Osteocyte (in vitro differentiated cells): ENCODE measurements at regions not wholly inside any gene's neighbourhood (a gene's known extent, or its start where the extent isn't known, plus 50 kb on each side); places are given as distances from the start of the nearest gene placed in this dataset.

ENCODE experiments used
- DNase-seq: peaks from one replicate; pipeline ENCODE4 v3.0.0; 2021; ENCODE audit warnings: mixed read lengths; ENCODE audit not compliant: unreplicated experiment; ENCODE audit errors: extremely low spot score
- H3K27ac Mint-ChIP-seq: one replicate; pipeline ENCODE4 v1.8.0; 2021; ENCODE audit warnings: mild to moderate bottlenecking, mixed read lengths; ENCODE audit not compliant: unreplicated experiment
- H3K27me3 Mint-ChIP-seq: one replicate; pipeline ENCODE4 v1.8.0; 2021; ENCODE audit warnings: mixed read lengths; ENCODE audit not compliant: unreplicated experiment
- H3K36me3 Mint-ChIP-seq: one replicate; pipeline ENCODE4 v1.8.0; 2021; ENCODE audit warnings: mixed read lengths; ENCODE audit not compliant: unreplicated experiment
- H3K4me1 Mint-ChIP-seq: one replicate; pipeline ENCODE4 v1.8.0; 2021; ENCODE audit warnings: mixed read lengths; ENCODE audit not compliant: unreplicated experiment
- H3K4me3 Mint-ChIP-seq: one replicate; pipeline ENCODE4 v1.8.0; 2021; ENCODE audit warnings: mild to moderate bottlenecking, moderate library complexity, mixed read lengths; ENCODE audit not compliant: unreplicated experiment
- H3K9me3 Mint-ChIP-seq: one replicate; pipeline ENCODE4 v1.8.0; 2021; ENCODE audit warnings: mixed read lengths; ENCODE audit not compliant: unreplicated experiment
- CTCF ChIP-seq: fragments of 200-600 bp; sonication (generic); IDR thresholded peaks from 2 replicates; pipeline ENCODE4 v1.5.0; 2021; ENCODE audit warnings: antibody characterized with exemption, mild to moderate bottlenecking, moderate library complexity

GRCh38 chr14:104287301-104288009 is 149.1 kb downstream of the KIF26A start:
- DNase-seq: no peak
- Mint-ChIP-seq H3K27ac (no peak overlapping the region), H3K9me3 (no peaks in the 10 kb centered on the region), H3K27me3 (no peaks in the 10 kb centered on the region), H3K4me3 (no peak overlapping the region), H3K4me1 (no peaks in the 10 kb centered on the region), H3K36me3 (no peaks in the 10 kb centered on the region)
- no peak for TF ChIP-seq CTCF

- Mint-ChIP-seq H3K36me3 (no peaks in the 10 kb centered on the region), H3K27me3 (no peaks in the 10 kb centered on the region), H3K27ac (no peak overlapping the region), H3K4me1 (no peaks in the 10 kb centered on the region), H3K4me3 (no peak overlapping the region), H3K9me3 (no peaks in the 10 kb centered on the region)
- DNase-seq: no peak
- no peak for TF ChIP-seq CTCF
These were observed 149.9 kb downstream of the KIF26A start for GRCh38 chr14:104288272-104288671.

- DNase-seq: no peak
- Mint-ChIP-seq H3K9me3 (no peaks in the 10 kb centered on the region), H3K36me3 (no peaks in the 10 kb centered on the region), H3K27ac (no peak overlapping the region), H3K27me3 (no peaks in the 10 kb centered on the region), H3K4me3 (no peak overlapping the region), H3K4me1 (no peaks in the 10 kb centered on the region)
- TF ChIP-seq CTCF: no peak
These were observed 151.1 kb downstream of the KIF26A start for GRCh38 chr14:104289507-104289906.

GRCh38 chr14:104290058-104290667 is 151.8 kb downstream of the KIF26A start:
- H3K9me3 Mint-ChIP-seq: no peaks in the 10 kb centered on the region
- no peak overlapping the region for H3K27ac Mint-ChIP-seq
- H3K36me3 Mint-ChIP-seq: no peaks in the 10 kb centered on the region
- no peak for TF ChIP-seq CTCF
- no peak overlapping the region for H3K4me3 Mint-ChIP-seq
- no peaks in the 10 kb centered on the region for H3K4me1 Mint-ChIP-seq
- no peak for DNase-seq
- no peaks in the 10 kb centered on the region for H3K27me3 Mint-ChIP-seq

- H3K9me3 Mint-ChIP-seq: no peaks in the 10 kb centered on the region
- no peak overlapping the region for H3K4me3 Mint-ChIP-seq
- H3K27ac Mint-ChIP-seq: no peak overlapping the region
- no peaks in the 10 kb centered on the region for H3K36me3 Mint-ChIP-seq
- no peaks in the 10 kb centered on the region for H3K4me1 Mint-ChIP-seq
- no peak for DNase-seq
- no peaks in the 10 kb centered on the region for H3K27me3 Mint-ChIP-seq
- no peak for TF ChIP-seq CTCF
These were observed 152.4 kb downstream of the KIF26A start for GRCh38 chr14:104290756-104291122.
